CD4-positive, alpha-beta memory T cell (primary cell): ENCODE measurements at regions not wholly inside any gene's neighbourhood (a gene's known extent, or its start where the extent isn't known, plus 50 kb on each side); places are given as distances from the start of the nearest gene placed in this dataset.

Experiments
- CTCF ChIA-PET: fragments of 350-600 bp; sonication (Branson Sonifier 250); formaldehyde crosslinking; loops from one replicate; lab custom pipeline; 2021; ENCODE audit warnings: inconsistent platforms; ENCODE audit not compliant: partially characterized antibody; lab: Charles Lee
- POLR2A ChIA-PET: fragments of 350-600 bp; sonication (Branson Sonifier 250); formaldehyde crosslinking; loops from one replicate; lab custom pipeline; 2021; ENCODE audit not compliant: partially characterized antibody; lab: Charles Lee
- DNase-seq, 5 donors: peaks; one replicate each; pipeline versions ENCODE4 v3.0.0 to v3.0.0-alpha.2; 2020 to 2022; ENCODE audit warnings: mixed read lengths in 1 of 5
- H3K27ac ChIP-seq: one replicate; pipeline ENCODE4 v1.7.0; 2013; ENCODE audit warnings: low read depth, low read length
- H3K27me3 ChIP-seq: 2 replicates; pipeline ENCODE4 v1.7.0; 2013; ENCODE audit warnings: mild to moderate bottlenecking, low read length, moderate library complexity; ENCODE audit not compliant: insufficient read depth
- H3K36me3 ChIP-seq: 2 replicates; pipeline ENCODE4 v1.7.0; 2013; ENCODE audit warnings: mild to moderate bottlenecking, low read length, moderate library complexity; ENCODE audit not compliant: insufficient read depth
- H3K4me1 ChIP-seq: 2 replicates; pipeline ENCODE4 v1.7.0; 2013; ENCODE audit warnings: mild to moderate bottlenecking, low read length, moderate library complexity; ENCODE audit not compliant: insufficient read depth
- H3K4me3 ChIP-seq, 2 donors: one replicate each; pipeline ENCODE4 v1.7.0; 2013; ENCODE audit warnings: low read length in 2 of 2, mild to moderate bottlenecking in 1 of 2
- H3K9me3 ChIP-seq, 2 donors: one replicate each; pipeline ENCODE4 v1.7.0; 2013; ENCODE audit warnings: low read length in 2 of 2, control low read depth in 1 of 2; ENCODE audit not compliant: control insufficient read depth in 1 of 2
- H3K27ac Mint-ChIP-seq, 7 donors: one replicate each; pipeline ENCODE4 v1.8.0; 2020 to 2021; ENCODE audit warnings: mixed read lengths in 7 of 7, mild to moderate bottlenecking in 6 of 7, inconsistent platforms in 3 of 7, moderate library complexity in 3 of 7
- H3K27me3 Mint-ChIP-seq, 2 donors: one replicate each; pipeline ENCODE4 v1.8.0; 2020 to 2021; ENCODE audit warnings: mixed read lengths in 2 of 2
- H3K36me3 Mint-ChIP-seq, 2 donors: one replicate each; pipeline ENCODE4 v1.8.0; 2020 to 2021; ENCODE audit warnings: mixed read lengths in 2 of 2, inconsistent platforms in 1 of 2, mild to moderate bottlenecking in 1 of 2
- H3K4me1 Mint-ChIP-seq, 4 donors: one replicate each; pipeline ENCODE4 v1.8.0; 2020 to 2021; ENCODE audit warnings: mixed read lengths in 4 of 4, mild to moderate bottlenecking in 1 of 4
- H3K4me3 Mint-ChIP-seq, 8 donors: one replicate each; pipeline ENCODE4 v1.8.0; 2020 to 2021; ENCODE audit warnings: mixed read lengths in 8 of 8, mild to moderate bottlenecking in 7 of 8, moderate library complexity in 6 of 8, inconsistent platforms in 3 of 8
- H3K9me3 Mint-ChIP-seq, 8 donors: one replicate each; pipeline ENCODE4 v1.8.0; 2020 to 2021; ENCODE audit warnings: mixed read lengths in 8 of 8, mild to moderate bottlenecking in 5 of 8, inconsistent platforms in 3 of 8, moderate library complexity in 1 of 8
- intact Hi-C: fragments of 100-400 bp; cut with micrococcal nuclease; formaldehyde crosslinking; loops from one replicate; pipeline ENCODE4 v1.15.1; 2023

DNA sequence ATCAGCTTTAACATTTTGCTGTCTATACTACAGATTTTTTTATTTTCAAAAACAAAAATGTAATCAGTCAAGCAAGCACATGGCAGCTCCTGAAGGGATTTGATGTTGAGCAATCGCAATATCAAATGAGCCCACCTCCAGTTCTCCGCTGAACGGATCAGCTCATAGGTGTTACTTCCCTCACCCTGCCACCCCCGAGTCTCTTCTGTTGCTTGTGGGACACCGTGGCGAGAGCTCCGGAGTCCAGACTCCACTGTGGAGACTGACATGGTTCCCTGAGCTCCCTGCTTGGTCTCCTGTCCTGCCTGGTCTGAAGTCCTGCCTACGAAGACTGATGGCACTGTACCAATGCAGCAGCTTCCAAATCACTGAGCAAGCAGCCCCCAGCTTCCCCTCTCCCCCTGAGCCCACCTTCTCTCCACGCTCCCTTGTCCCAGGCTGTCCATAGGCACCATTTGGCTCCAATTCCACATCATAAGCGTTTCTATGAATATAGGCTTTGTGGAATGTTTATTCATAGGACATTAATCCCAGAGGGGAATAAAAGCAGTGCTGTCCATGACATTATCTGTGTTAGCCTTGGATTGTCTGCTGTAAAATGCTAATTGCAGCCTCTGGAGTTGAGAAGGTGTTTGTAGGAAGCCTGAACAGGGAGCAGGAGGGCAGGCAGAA is 162.2 kb downstream of the LY86 start:
- no peak overlapping the region for H3K4me3 ChIP-seq
- ChIA-PET CTCF (interaction anchor here (1.0 kb wide), 1 partner anchor 493 kb away, joined by 4 read pairs; no protein-coding TSS in a partner anchor), POLR2A (no interaction called here)
- no peak overlapping the region for H3K4me3 Mint-ChIP-seq
- peaks cover 8 to 13% (median 10%) of the 10 kb centered on the region in 4 donors for H3K4me1 Mint-ChIP-seq
- no peaks in the 10 kb centered on the region for H3K36me3 Mint-ChIP-seq
- no peak overlapping the region for H3K27ac ChIP-seq
- H3K36me3 ChIP-seq: no peaks in the 10 kb centered on the region
- peaks cover 0 to 2% (median 0%) of the 10 kb centered on the region in 8 donors for H3K9me3 Mint-ChIP-seq
- peaks cover 14% of the 10 kb centered on the region for H3K4me1 ChIP-seq
- H3K27ac Mint-ChIP-seq: peak overlapping the region in 1 of 7 donors; percentile 14
- H3K9me3 ChIP-seq: no peaks in the 10 kb centered on the region
- peaks cover 4 to 9% of the 10 kb centered on the region in 2 donors for H3K27me3 Mint-ChIP-seq
- DNase-seq: no peak
- intact Hi-C loops: no loop called here
- no peaks in the 10 kb centered on the region for H3K27me3 ChIP-seq

DNA sequence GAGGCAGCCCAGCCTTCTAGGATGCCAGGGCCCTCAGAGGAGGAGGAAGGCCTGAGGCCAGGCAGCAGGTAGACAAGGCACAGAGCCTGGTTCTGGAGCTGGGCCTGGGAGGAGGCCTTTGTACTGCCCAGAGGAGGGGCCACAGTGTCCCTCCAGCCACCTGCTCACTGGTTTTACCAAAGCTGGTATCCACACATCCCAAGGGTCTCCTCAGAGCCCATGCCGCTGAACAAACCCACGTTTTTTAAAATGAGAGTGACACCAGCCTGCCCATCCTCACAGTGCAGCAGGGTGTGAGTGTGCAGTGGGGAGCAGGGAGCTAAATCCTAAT is 162.7 kb downstream of the LY86 start:
- Histone ChIP-seq H3K27me3 (no peaks in the 10 kb centered on the region), H3K27ac (no peak overlapping the region), H3K9me3 (no peaks in the 10 kb centered on the region), H3K4me1 (peaks cover 14% of the 10 kb centered on the region), H3K4me3 (no peak overlapping the region), H3K36me3 (no peaks in the 10 kb centered on the region)
- H3K27me3 Mint-ChIP-seq: peaks cover 4 to 9% of the 10 kb centered on the region in 2 donors
- peaks cover 8 to 13% (median 10%) of the 10 kb centered on the region in 4 donors for H3K4me1 Mint-ChIP-seq
- no peak overlapping the region for H3K4me3 Mint-ChIP-seq
- ChIA-PET CTCF (no interaction called here), POLR2A (no interaction called here)
- no peaks in the 10 kb centered on the region for H3K36me3 Mint-ChIP-seq
- peak overlapping the region in 1 of 7 donors; percentile 14 for H3K27ac Mint-ChIP-seq
- H3K9me3 Mint-ChIP-seq: peaks cover 0 to 2% (median 0%) of the 10 kb centered on the region in 8 donors
- no peak for DNase-seq
- intact Hi-C loops: no loop called here

DNA sequence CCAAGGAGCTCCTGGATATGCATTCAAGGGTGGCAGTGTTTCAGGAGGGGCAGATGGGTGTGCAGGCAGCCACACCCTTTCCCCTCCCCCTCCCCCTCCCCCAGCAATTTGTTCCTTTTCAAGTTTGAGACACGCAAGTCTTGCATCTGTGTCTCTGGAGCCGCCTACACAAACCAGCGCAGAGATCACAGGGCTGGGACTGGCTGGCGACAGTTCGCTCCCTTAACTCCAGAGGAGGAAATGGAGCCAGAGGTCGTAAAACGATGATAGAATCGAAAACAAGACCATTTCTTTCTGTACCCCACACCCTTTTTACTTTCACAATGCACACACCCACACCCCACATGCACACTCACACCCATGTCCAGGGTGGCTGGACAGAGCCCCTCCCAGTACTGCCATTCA is 163.1 kb downstream of the LY86 start:
- Mint-ChIP-seq H3K27me3 (peaks cover 4 to 9% of the 10 kb centered on the region in 2 donors), H3K27ac (peak overlapping the region in 1 of 7 donors; percentile 64), H3K36me3 (no peaks in the 10 kb centered on the region), H3K9me3 (peaks cover 0 to 2% (median 0%) of the 10 kb centered on the region in 8 donors), H3K4me1 (peaks cover 8 to 13% (median 10%) of the 10 kb centered on the region in 4 donors), H3K4me3 (peak overlapping the region in 2 of 8 donors; percentile 7 to 43)
- Histone ChIP-seq H3K4me1 (peaks cover 14% of the 10 kb centered on the region), H3K4me3 (no peak overlapping the region), H3K36me3 (no peaks in the 10 kb centered on the region), H3K27me3 (no peaks in the 10 kb centered on the region), H3K9me3 (no peaks in the 10 kb centered on the region), H3K27ac (no peak overlapping the region)
- ChIA-PET POLR2A (no interaction called here), CTCF (no interaction called here)
- intact Hi-C loops: no loop called here
- no peak for DNase-seq

- Mint-ChIP-seq H3K4me3 (peak overlapping the region in 1 of 8 donors; percentile 43), H3K36me3 (no peaks in the 10 kb centered on the region), H3K9me3 (peaks cover 0 to 2% (median 0%) of the 10 kb centered on the region in 8 donors), H3K4me1 (peaks cover 8 to 13% (median 10%) of the 10 kb centered on the region in 4 donors), H3K27ac (no peak overlapping the region), H3K27me3 (peaks cover 4 to 10% of the 10 kb centered on the region in 2 donors)
- intact Hi-C loops: no loop called here
- Histone ChIP-seq H3K36me3 (no peaks in the 10 kb centered on the region), H3K4me3 (no peak overlapping the region), H3K9me3 (no peaks in the 10 kb centered on the region), H3K27ac (no peak overlapping the region), H3K27me3 (no peaks in the 10 kb centered on the region), H3K4me1 (peaks cover 14% of the 10 kb centered on the region)
- POLR2A ChIA-PET: no interaction called here
- DNase-seq: no peak
- CTCF ChIA-PET: no interaction called here
Observed at GRCh38 chr6:6752129-6752528, 163.6 kb downstream of the LY86 start.

DNA sequence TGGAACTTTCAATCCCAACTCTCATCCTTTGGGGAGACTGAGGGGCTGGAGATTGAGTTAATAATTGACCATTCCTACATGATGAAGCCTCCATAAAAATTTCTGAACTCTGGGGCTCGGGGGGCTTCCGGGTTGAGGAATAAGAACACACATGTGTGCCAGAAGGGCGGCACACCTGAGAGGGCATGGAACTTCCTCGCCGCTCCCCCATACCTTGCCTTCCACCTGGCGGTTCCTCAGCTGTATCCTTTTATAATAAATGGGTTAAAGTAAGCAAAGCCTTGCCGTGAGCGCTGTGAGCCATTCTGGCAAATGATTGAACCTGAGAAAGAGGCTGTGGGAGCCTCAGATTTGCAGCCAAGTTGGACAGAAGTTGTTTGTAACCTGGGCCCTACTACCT is 164.8 kb downstream of the LY86 start:
- Histone ChIP-seq H3K27me3 (no peaks in the 10 kb centered on the region), H3K4me3 (no peak overlapping the region), H3K4me1 (peaks cover 14% of the 10 kb centered on the region), H3K36me3 (no peaks in the 10 kb centered on the region), H3K9me3 (no peaks in the 10 kb centered on the region), H3K27ac (no peak overlapping the region)
- ChIA-PET CTCF (no interaction called here), POLR2A (no interaction called here)
- peaks cover 0 to 2% (median 0%) of the 10 kb centered on the region in 8 donors for H3K9me3 Mint-ChIP-seq
- no peaks in the 10 kb centered on the region for H3K36me3 Mint-ChIP-seq
- DNase-seq: no peak
- intact Hi-C loops: no loop called here
- H3K27me3 Mint-ChIP-seq: peaks cover 5 to 11% of the 10 kb centered on the region in 2 donors
- H3K4me3 Mint-ChIP-seq: no peak overlapping the region
- peaks cover 8 to 13% (median 10%) of the 10 kb centered on the region in 4 donors for H3K4me1 Mint-ChIP-seq
- no peak overlapping the region for H3K27ac Mint-ChIP-seq

GRCh38 chr6:6756526-6756925 is 168.0 kb downstream of the LY86 start:
- CTCF ChIA-PET: interaction anchor here (1.1 kb wide), 1 partner anchor 167 kb away, joined by 3 read pairs; no protein-coding TSS in a partner anchor
- H3K36me3 Mint-ChIP-seq: no peaks in the 10 kb centered on the region
- H3K27ac Mint-ChIP-seq: no peak overlapping the region
- DNase-seq: no peak
- Histone ChIP-seq H3K27ac (no peak overlapping the region), H3K36me3 (no peaks in the 10 kb centered on the region), H3K4me3 (no peak overlapping the region), H3K9me3 (no peaks in the 10 kb centered on the region), H3K27me3 (no peaks in the 10 kb centered on the region), H3K4me1 (peaks cover 7% of the 10 kb centered on the region)
- H3K4me1 Mint-ChIP-seq: peaks cover 2 to 6% (median 4%) of the 10 kb centered on the region in 4 donors
- no peak overlapping the region for H3K4me3 Mint-ChIP-seq
- POLR2A ChIA-PET: no interaction called here
- peaks cover 0 to 2% (median 0%) of the 10 kb centered on the region in 8 donors for H3K9me3 Mint-ChIP-seq
- intact Hi-C loops: no loop called here
- H3K27me3 Mint-ChIP-seq: peaks cover 10 to 12% of the 10 kb centered on the region in 2 donors

- H3K4me1 ChIP-seq: no peaks in the 10 kb centered on the region
- Mint-ChIP-seq H3K27me3 (peaks cover 6 to 12% of the 10 kb centered on the region in 2 donors), H3K4me1 (no peaks in the 10 kb centered on the region), H3K4me3 (no peak overlapping the region), H3K9me3 (peaks cover 0 to 2% (median 0%) of the 10 kb centered on the region in 8 donors), H3K36me3 (no peaks in the 10 kb centered on the region), H3K27ac (peak overlapping the region in 1 of 7 donors; percentile 55)
- H3K27me3 ChIP-seq: no peaks in the 10 kb centered on the region
- intact Hi-C loops: no loop called here
- DNase-seq: no peak
- CTCF ChIA-PET: interaction anchor here (1.2 kb wide), 1 partner anchor 485 kb away, joined by 5 read pairs; no protein-coding TSS in a partner anchor
- H3K4me3 ChIP-seq: no peak overlapping the region
- no peak overlapping the region for H3K27ac ChIP-seq
- POLR2A ChIA-PET: no interaction called here
- H3K9me3 ChIP-seq: no peaks in the 10 kb centered on the region
- no peaks in the 10 kb centered on the region for H3K36me3 ChIP-seq
Observed at GRCh38 chr6:6758546-6758914, 170.0 kb downstream of the LY86 start.
